ENCODE measurements at regions not wholly inside any gene's neighbourhood (a gene's known extent, or its start where the extent isn't known, plus 50 kb on each side); places are given as distances from the start of the nearest gene placed in this dataset.

GRCh38 chrX:9329056-9329455, 135.8 kb upstream of the TBL1X start:
- TF ChIP-seq, protein P1, sequence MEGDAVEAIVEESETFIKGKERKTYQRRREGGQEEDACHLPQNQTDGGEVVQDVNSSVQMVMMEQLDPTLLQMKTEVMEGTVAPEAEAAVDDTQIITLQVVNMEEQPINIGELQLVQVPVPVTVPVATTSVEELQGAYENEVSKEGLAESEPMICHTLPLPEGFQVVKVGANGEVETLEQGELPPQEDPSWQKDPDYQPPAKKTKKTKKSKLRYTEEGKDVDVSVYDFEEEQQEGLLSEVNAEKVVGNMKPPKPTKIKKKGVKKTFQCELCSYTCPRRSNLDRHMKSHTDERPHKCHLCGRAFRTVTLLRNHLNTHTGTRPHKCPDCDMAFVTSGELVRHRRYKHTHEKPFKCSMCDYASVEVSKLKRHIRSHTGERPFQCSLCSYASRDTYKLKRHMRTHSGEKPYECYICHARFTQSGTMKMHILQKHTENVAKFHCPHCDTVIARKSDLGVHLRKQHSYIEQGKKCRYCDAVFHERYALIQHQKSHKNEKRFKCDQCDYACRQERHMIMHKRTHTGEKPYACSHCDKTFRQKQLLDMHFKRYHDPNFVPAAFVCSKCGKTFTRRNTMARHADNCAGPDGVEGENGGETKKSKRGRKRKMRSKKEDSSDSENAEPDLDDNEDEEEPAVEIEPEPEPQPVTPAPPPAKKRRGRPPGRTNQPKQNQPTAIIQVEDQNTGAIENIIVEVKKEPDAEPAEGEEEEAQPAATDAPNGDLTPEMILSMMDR (IDR thresholded peaks at IDR 0.05; ENCODE audit: borderline replicate concordance, extremely low read depth, low read length, poor library complexity, severe bottlenecking), result no peak
- no peak for TF ChIP-seq EZH2 (IDR thresholded peaks at IDR 0.05; ENCODE audit: borderline replicate concordance, low read depth, low read length, severe bottlenecking)
